MCF 10A (cell line): ENCODE measurements at regions not wholly inside any gene's neighbourhood (a gene's known extent, or its start where the extent isn't known, plus 50 kb on each side); places are given as distances from the start of the nearest gene placed in this dataset.

ENCODE experiments used
- BruUV-seq: library from RNA; stranded (reverse); fragments of 400-500 nt; replicated peaks from 2 replicates; lab custom pipeline; 2021; lab: Mats Ljungman, UMichigan
- CTCF ChIA-PET: fragments of 300-600 bp; sonication (Branson Sonifier 250); formaldehyde crosslinking; extraction: SDS; loops from one replicate; lab custom pipeline; 2021; ENCODE audit warnings: antibody characterized with exemption, inconsistent platforms; lab: Yijun Ruan, JAX
- POLR2A ChIA-PET: fragments of 300-600, 350-650 bp; sonication (Branson Sonifier 250); formaldehyde crosslinking; extraction: SDS; loops from one replicate; lab custom pipeline; 2020; ENCODE audit warnings: antibody characterized with exemption, inconsistent platforms; lab: Yijun Ruan, JAX
- DNase-seq: peaks from one replicate; pipeline ENCODE4 v3.0.0-alpha.2; 2018; ENCODE audit not compliant: unreplicated experiment
- H3K27ac Mint-ChIP-seq: one replicate; pipeline ENCODE4 v1.8.0; 2022; ENCODE audit warnings: mild to moderate bottlenecking, low read depth, mixed read lengths; ENCODE audit not compliant: unreplicated experiment
- H3K27me3 Mint-ChIP-seq: one replicate; pipeline ENCODE4 v1.8.0; 2022; ENCODE audit warnings: mixed read lengths; ENCODE audit not compliant: insufficient read depth, unreplicated experiment
- H3K36me3 Mint-ChIP-seq: one replicate; pipeline ENCODE4 v1.8.0; 2022; ENCODE audit warnings: mild to moderate bottlenecking, moderate library complexity, mixed read lengths; ENCODE audit not compliant: insufficient read depth, unreplicated experiment
- H3K4me1 Mint-ChIP-seq: one replicate; pipeline ENCODE4 v1.8.0; 2022; ENCODE audit warnings: mixed read lengths; ENCODE audit not compliant: insufficient read depth, unreplicated experiment
- H3K4me3 Mint-ChIP-seq: one replicate; pipeline ENCODE4 v1.8.0; 2022; ENCODE audit warnings: mild to moderate bottlenecking, moderate library complexity, mixed read lengths; ENCODE audit not compliant: unreplicated experiment
- H3K9me3 Mint-ChIP-seq: one replicate; pipeline ENCODE4 v1.8.0; 2022; ENCODE audit warnings: mixed read lengths; ENCODE audit not compliant: unreplicated experiment
- CTCF ChIP-seq: fragments of 200-600 bp; IDR thresholded peaks from one replicate; pipeline ENCODE4 v1.8.0; 2022; ENCODE audit warnings: antibody characterized with exemption, mild to moderate bottlenecking; ENCODE audit not compliant: unreplicated experiment
- intact Hi-C: fragments of 100-400 bp; cut with micrococcal nuclease; formaldehyde crosslinking; loops from 2 replicates; pipeline ENCODE4 v1.14.1; 2022

GRCh38 chr20:50346374-50347283 lies 156.0 kb downstream of the CEBPB start:
- BruUV-seq, result no TSS peak
- DNase-seq, result peak; percentile 94
- H3K9me3 Mint-ChIP-seq, result no peaks in the 10 kb centered on the region
- intact Hi-C loops, result no loop called here
- H3K27me3 Mint-ChIP-seq, result no peaks in the 10 kb centered on the region
- no peak overlapping the region for H3K4me3 Mint-ChIP-seq
- peaks cover 10% of the 10 kb centered on the region for H3K4me1 Mint-ChIP-seq
- TF ChIP-seq CTCF, result no peak
- H3K36me3 Mint-ChIP-seq, result no peaks in the 10 kb centered on the region
- POLR2A ChIA-PET, result interaction anchor here (0.6 to 3.0 kb wide), 7 partner anchors 9 to 557 kb away, joined by 3 to 23 read pairs (median 3); no protein-coding TSS in a partner anchor
- H3K27ac Mint-ChIP-seq, result peak overlapping the region; percentile 88
- CTCF ChIA-PET, result interaction anchor here (0.6 to 1.7 kb wide), 9 partner anchors 8 to 472 kb away, joined by 3 to 8 read pairs (median 3); no protein-coding TSS in a partner anchor

- H3K36me3 Mint-ChIP-seq, result no peaks in the 10 kb centered on the region
- peak; percentile 74 for DNase-seq
- H3K27me3 Mint-ChIP-seq, result no peaks in the 10 kb centered on the region
- POLR2A ChIA-PET, result interaction anchor here (0.6 to 3.0 kb wide), 6 partner anchors 8 to 558 kb away, joined by 3 to 23 read pairs (median 4); no protein-coding TSS in a partner anchor
- CTCF ChIA-PET, result interaction anchor here (0.6 to 1.0 kb wide), 7 partner anchors 10 to 157 kb away, joined by 3 to 4 read pairs (median 3); no protein-coding TSS in a partner anchor
- H3K4me3 Mint-ChIP-seq, result no peak overlapping the region
- peaks cover 10% of the 10 kb centered on the region for H3K4me1 Mint-ChIP-seq
- TF ChIP-seq CTCF, result no peak
- no peaks in the 10 kb centered on the region for H3K9me3 Mint-ChIP-seq
- no peak overlapping the region for H3K27ac Mint-ChIP-seq
- BruUV-seq, result no TSS peak
- intact Hi-C loops, result no loop called here
These were observed 156.8 kb downstream of the CEBPB start for GRCh38 chr20:50347284-50348063.

GRCh38 chr20:50348096-50348495 lies 157.5 kb downstream of the CEBPB start:
- no peak overlapping the region for H3K4me3 Mint-ChIP-seq
- no peak overlapping the region for H3K27ac Mint-ChIP-seq
- no peak for DNase-seq
- no peaks in the 10 kb centered on the region for H3K9me3 Mint-ChIP-seq
- ChIA-PET POLR2A (interaction anchor here (1.6 to 3.0 kb wide), 2 partner anchors 13 to 27 kb away, joined by 9 to 23 read pairs; no protein-coding TSS in a partner anchor), CTCF (interaction anchor here (0.6 kb wide), 2 partner anchors 11 to 114 kb away, joined by 3 read pairs; no protein-coding TSS in a partner anchor)
- H3K27me3 Mint-ChIP-seq, result no peaks in the 10 kb centered on the region
- no TSS peak for BruUV-seq
- no peak for TF ChIP-seq CTCF
- H3K36me3 Mint-ChIP-seq, result no peaks in the 10 kb centered on the region
- intact Hi-C loops, result no loop called here
- H3K4me1 Mint-ChIP-seq, result peaks cover 10% of the 10 kb centered on the region
